SU-DHL-6 (cell line): ENCODE measurements at regions not wholly inside any gene's neighbourhood (a gene's known extent, or its start where the extent isn't known, plus 50 kb on each side); places are given as distances from the start of the nearest gene placed in this dataset.

Experiments
- H2AFZ ChIP-seq: fragments of 200-600 bp; sonication (generic); 2 replicates; pipeline ENCODE4 v1.6.1; 2014; ENCODE audit warnings: low read depth, mild to moderate bottlenecking, moderate library complexity, mixed read lengths, antibody characterized with exemption, low read length; ENCODE audit not compliant: severe bottlenecking
- H3F3A ChIP-seq: fragments of 200-600 bp; shearing (Covaris generic); 2 replicates; pipeline ENCODE4 v1.6.0; 2016; ENCODE audit warnings: antibody characterized with exemption, mild to moderate bottlenecking; ENCODE audit not compliant: insufficient read depth
- H3K27ac ChIP-seq: fragments of 200-600 bp; sonication (generic); 2 replicates; pipeline ENCODE4 v1.5.1; 2016; ENCODE audit warnings: low read depth, mild to moderate bottlenecking, low read length, moderate library complexity, mixed read lengths
- H3K27me3 ChIP-seq: fragments of 200-600 bp; sonication (generic), shearing (Covaris generic); 2 replicates; pipeline ENCODE4 v1.6.0; 2014; ENCODE audit warnings: mild to moderate bottlenecking, low read length
- H3K36me3 ChIP-seq: fragments of 200-600 bp; sonication (generic); 2 replicates; pipeline ENCODE4 v1.6.1; 2014; ENCODE audit warnings: mild to moderate bottlenecking, low read length, mixed read lengths
- H3K4me2 ChIP-seq: fragments of 300-600, 200-600 bp; shearing (Covaris generic), sonication (generic); 2 replicates; pipeline ENCODE4 v1.6.0; 2014; ENCODE audit warnings: low read length, low read depth, mild to moderate bottlenecking; ENCODE audit not compliant: poor library complexity, severe bottlenecking
- H3K4me3 ChIP-seq: fragments of 200-600 bp; sonication (generic); 2 replicates; pipeline ENCODE4 v1.5.1; 2014; ENCODE audit warnings: antibody characterized with exemption, low read length, mild to moderate bottlenecking, mixed read lengths; ENCODE audit not compliant: insufficient read depth, poor library complexity, severe bottlenecking
- H3K79me2 ChIP-seq: fragments of 200-600 bp; sonication (generic); 2 replicates; pipeline ENCODE4 v1.6.1; 2014; ENCODE audit warnings: mild to moderate bottlenecking, low read length, moderate library complexity; ENCODE audit not compliant: insufficient read depth
- H3K9ac ChIP-seq: fragments of 200-600 bp; sonication (generic); 2 replicates; pipeline ENCODE4 v1.7.0; 2014; ENCODE audit warnings: mild to moderate bottlenecking, low read length
- H3K9me2 ChIP-seq: fragments of 200-600 bp; sonication (generic); replicated peaks from 2 replicates; pipeline ENCODE4 v1.6.1; 2014; ENCODE audit warnings: low read length; ENCODE audit not compliant: insufficient read depth
- H3K9me3 ChIP-seq: fragments of 200-600 bp; sonication (generic); 2 replicates; pipeline ENCODE4 v1.6.1; 2014; ENCODE audit warnings: low read length, mixed read lengths; ENCODE audit not compliant: insufficient read depth
- H4K20me1 ChIP-seq: fragments of 200-600 bp; sonication (generic); 2 replicates; pipeline ENCODE4 v1.6.1; 2014; ENCODE audit warnings: low read depth, mild to moderate bottlenecking, antibody characterized with exemption, low read length, moderate library complexity, mixed read lengths
- EZH2phosphoT487 ChIP-seq: fragments of 200-600 bp; sonication (generic), shearing (Covaris generic); conservative IDR thresholded peaks from 2 replicates; pipeline ENCODE4 v1.6.1; 2018; ENCODE audit warnings: mild to moderate bottlenecking, antibody characterized with exemption, low read length, moderate library complexity, mixed read lengths
- TF ChIP-seq, protein P1 (sequence below): fragments of 200-600 bp; sonication (generic); IDR thresholded peaks from one replicate; pipeline ENCODE4 v1.5.1; 2017; ENCODE audit warnings: antibody characterized with exemption, mild to moderate bottlenecking, low read length, moderate library complexity; ENCODE audit not compliant: insufficient read depth, poor library complexity, severe bottlenecking

DNA sequence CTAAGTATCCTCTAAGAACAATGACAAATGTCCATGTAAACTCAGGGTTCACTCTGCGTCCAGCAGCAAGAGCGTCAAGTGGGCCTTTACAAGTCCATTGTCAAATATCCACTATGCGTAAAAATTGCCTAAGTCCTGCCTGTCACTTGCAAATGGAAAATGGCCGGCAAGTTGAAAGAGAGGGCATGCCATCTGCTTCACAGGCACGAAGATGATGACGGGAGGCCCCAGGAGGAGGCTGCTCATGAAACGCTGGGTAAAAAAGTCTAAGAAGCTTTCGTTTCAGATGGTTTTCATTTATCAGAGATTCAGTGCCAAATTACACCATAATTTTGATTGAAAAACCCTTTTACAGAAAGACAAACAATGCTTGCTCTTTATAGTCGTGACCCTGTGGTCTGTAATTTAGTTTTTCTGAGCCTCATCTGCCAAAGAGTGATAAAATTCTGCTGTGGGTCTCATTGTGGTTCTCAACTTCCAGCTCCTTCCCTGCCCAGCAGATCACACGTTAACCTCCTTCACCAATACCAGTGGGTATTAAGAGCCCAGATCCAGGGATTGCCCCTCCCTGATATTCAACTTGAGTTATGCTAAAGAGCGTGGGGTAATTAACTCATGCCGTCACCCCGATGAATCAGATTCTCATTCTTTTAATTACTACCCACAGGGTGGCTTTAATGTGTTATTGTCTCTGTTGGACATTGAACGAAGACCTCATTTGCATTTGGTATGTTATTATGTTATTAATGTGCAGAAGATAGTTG, 160.2 kb upstream of the ALKAL2 start:
- Histone ChIP-seq H3K79me2 (no peaks in the 10 kb centered on the region), H3K4me2 (no peak overlapping the region), H3K9me3 (no peaks in the 10 kb centered on the region), H3F3A (no peaks in the 10 kb centered on the region), H3K27ac (no peak overlapping the region), H3K9ac (no peak overlapping the region), H4K20me1 (no peaks in the 10 kb centered on the region), H3K9me2 (no peaks in the 10 kb centered on the region), H2AFZ (no peak overlapping the region), H3K4me3 (no peak overlapping the region), H3K36me3 (no peaks in the 10 kb centered on the region), H3K27me3 (no peaks in the 10 kb centered on the region)
- TF ChIP-seq EZH2phosphoT487 = no peak
- TF ChIP-seq, protein P1, sequence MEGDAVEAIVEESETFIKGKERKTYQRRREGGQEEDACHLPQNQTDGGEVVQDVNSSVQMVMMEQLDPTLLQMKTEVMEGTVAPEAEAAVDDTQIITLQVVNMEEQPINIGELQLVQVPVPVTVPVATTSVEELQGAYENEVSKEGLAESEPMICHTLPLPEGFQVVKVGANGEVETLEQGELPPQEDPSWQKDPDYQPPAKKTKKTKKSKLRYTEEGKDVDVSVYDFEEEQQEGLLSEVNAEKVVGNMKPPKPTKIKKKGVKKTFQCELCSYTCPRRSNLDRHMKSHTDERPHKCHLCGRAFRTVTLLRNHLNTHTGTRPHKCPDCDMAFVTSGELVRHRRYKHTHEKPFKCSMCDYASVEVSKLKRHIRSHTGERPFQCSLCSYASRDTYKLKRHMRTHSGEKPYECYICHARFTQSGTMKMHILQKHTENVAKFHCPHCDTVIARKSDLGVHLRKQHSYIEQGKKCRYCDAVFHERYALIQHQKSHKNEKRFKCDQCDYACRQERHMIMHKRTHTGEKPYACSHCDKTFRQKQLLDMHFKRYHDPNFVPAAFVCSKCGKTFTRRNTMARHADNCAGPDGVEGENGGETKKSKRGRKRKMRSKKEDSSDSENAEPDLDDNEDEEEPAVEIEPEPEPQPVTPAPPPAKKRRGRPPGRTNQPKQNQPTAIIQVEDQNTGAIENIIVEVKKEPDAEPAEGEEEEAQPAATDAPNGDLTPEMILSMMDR = no peak

DNA sequence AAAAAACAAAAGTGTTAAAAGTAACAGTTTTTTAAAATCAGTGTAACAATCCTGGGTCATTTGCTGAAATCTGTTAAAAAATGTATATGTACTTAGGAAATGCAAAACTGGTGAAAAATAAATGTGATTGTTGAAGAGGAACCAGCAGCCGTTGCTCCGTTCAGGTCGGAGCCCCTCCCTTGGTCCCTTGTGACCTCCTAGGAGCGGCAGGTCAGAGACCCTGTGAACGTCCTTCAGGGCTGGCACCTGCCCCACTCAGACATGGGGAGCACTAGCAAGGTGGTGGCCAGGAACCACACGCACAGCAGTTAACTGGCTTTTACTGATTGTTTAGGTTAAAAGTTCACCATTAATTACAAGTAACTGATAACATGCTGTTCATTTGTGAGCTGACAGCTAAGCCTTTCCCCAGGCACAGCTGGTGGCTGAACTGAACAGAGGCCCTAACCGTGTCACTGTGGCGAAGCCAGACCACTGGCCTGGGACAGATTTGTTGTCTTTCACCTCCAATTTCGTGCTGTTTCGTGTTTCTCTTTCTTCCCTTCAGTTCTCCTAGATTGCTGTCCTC, 159.2 kb upstream of the ALKAL2 start:
- Histone ChIP-seq H3F3A (no peaks in the 10 kb centered on the region), H3K27me3 (no peaks in the 10 kb centered on the region), H3K9me3 (no peaks in the 10 kb centered on the region), H3K79me2 (no peaks in the 10 kb centered on the region), H3K4me3 (no peak overlapping the region), H2AFZ (peak overlapping the region; percentile 47), H3K27ac (no peak overlapping the region), H3K9ac (no peak overlapping the region), H3K4me2 (no peak overlapping the region), H3K9me2 (no peaks in the 10 kb centered on the region), H4K20me1 (no peaks in the 10 kb centered on the region), H3K36me3 (no peaks in the 10 kb centered on the region)
- TF ChIP-seq, protein P1 = no peak
- no peak for TF ChIP-seq EZH2phosphoT487

DNA sequence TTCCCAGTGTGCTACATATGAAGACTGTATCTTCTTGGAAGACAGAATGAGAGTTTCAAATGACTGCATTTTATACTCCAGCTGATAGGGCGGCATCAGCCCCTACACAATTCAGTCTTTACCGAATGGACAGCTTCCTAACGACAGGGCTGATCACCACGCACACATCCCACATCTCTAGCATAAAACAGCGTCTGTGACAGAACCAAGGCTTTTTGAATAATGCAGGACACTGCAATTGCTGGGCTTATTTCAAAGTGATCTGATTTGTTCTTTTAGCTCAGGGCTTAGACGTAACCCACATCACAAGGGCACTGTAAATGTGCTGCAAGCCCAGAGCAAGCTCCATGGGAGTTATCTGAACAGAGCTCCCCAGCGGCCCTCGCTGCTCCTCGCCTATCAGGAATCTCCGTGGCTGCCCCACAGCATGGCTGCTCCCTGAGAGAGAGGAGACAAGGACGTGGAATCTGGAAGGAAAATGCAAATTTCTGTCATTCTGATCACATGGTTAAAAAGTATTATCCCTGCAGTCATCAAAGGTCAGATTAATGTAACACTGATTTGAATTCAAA, 158.5 kb upstream of the ALKAL2 start:
- Histone ChIP-seq H3K9ac (no peak overlapping the region), H4K20me1 (no peaks in the 10 kb centered on the region), H3K27me3 (no peaks in the 10 kb centered on the region), H3K27ac (no peak overlapping the region), H3K79me2 (no peaks in the 10 kb centered on the region), H3K9me3 (no peaks in the 10 kb centered on the region), H3K4me2 (no peak overlapping the region), H2AFZ (peak overlapping the region; percentile 47), H3K9me2 (no peaks in the 10 kb centered on the region), H3K4me3 (no peak overlapping the region), H3F3A (no peaks in the 10 kb centered on the region), H3K36me3 (no peaks in the 10 kb centered on the region)
- no peak for TF ChIP-seq EZH2phosphoT487
- TF ChIP-seq, protein P1 = no peak
